ENCODE measurements at regions not wholly inside any gene's neighbourhood (a gene's known extent, or its start where the extent isn't known, plus 50 kb on each side); places are given as distances from the start of the nearest gene placed in this dataset.

DNA sequence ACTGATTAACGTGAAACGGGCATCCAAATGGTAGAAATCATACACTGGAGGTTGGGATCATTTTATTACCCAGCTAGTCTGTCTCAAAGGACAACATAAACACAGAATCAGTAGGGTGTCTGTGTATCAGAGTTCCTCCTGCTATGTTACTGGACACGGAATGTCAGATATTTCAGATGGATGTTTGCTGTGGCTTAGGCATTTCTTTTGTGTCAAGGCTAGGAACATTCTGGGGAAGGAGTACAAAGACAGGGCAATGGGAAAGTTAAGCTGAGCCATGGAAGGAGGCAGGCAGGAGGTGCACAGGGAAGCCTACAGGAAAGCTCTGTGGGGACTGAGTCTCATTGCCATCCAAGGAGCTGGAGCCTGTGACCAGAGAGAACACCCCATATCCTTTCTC is 254.6 kb downstream of the C12orf75 start:
- Histone ChIP-seq H3K36me3 (no peaks in the 10 kb centered on the region), H3K4me3 (no peak overlapping the region), H3K9me3 (peaks cover 0 to 4% (median 0%) of the 10 kb centered on the region in 11 donors), H3K4me1 (peaks cover 0 to 16% (median 0%) of the 10 kb centered on the region in 9 donors), H3K27ac (no peak overlapping the region), H3K27me3 (no peaks in the 10 kb centered on the region)
- DNase-seq (no peak), ATAC-seq (no peak)
- TF ChIP-seq CTCF (IDR thresholded peaks at IDR 0.05) = no peak
- intact Hi-C loops (cut with DNase I) = loop anchor here in 1 of 10 donors (10.0 kb wide), 1 partner anchor 120 kb away; no protein-coding TSS in a partner anchor
- 90 to 92% methylated on average over 3 of the region's 3 CpGs for WGBS, 2 donors

- no peak for TF ChIP-seq CTCF (IDR thresholded peaks at IDR 0.05)
- Histone ChIP-seq H3K27me3 (no peaks in the 10 kb centered on the region), H3K4me1 (peaks cover 0 to 16% (median 0%) of the 10 kb centered on the region in 9 donors), H3K9me3 (peaks cover 0 to 4% (median 0%) of the 10 kb centered on the region in 11 donors), H3K4me3 (no peak overlapping the region), H3K36me3 (no peaks in the 10 kb centered on the region), H3K27ac (peak overlapping the region in 5 of 10 donors; percentile 26 to 62 (median 45))
- intact Hi-C loops (cut with DNase I) = loop anchor here in 1 of 10 donors (10.0 kb wide), 1 partner anchor 122 kb away; no protein-coding TSS in a partner anchor
- DNase-seq (peak in 1 of 2 donors; percentile 14), ATAC-seq (peak in 6 of 8 donors; percentile 53 to 87 (median 77))
- 43 to 64% methylated on average over 5 of the region's 5 CpGs for WGBS, 2 donors
Observed at GRCh38 chr12:105587237-105587636, 256.7 kb downstream of the C12orf75 start.

DNA sequence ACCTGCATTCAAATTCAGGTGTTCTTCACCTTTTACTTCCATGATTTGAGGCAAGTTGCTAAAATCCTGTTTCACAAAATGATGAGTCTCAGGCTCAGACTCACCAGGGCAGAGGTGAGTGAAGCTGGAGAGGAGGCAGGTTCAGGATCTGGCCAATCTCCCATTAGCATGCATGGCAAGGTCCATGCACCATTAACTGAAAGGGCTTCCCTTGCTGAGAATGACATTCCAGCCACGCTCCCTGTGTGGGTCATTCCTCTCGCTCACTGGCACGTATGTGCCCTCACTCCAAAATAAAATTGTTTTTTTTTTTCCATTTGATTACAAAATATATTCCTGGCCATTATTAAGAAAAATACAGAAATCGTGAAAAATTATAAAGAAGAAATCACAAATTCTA is 257.6 kb downstream of the C12orf75 start:
- H3K4me1 ChIP-seq = peaks cover 0 to 16% (median 0%) of the 10 kb centered on the region in 9 donors
- H3K4me3 ChIP-seq = no peak overlapping the region
- ATAC-seq (no peak), DNase-seq (no peak)
- H3K27me3 ChIP-seq = no peaks in the 10 kb centered on the region
- no peak overlapping the region for H3K27ac ChIP-seq
- intact Hi-C loops (cut with DNase I) = loop anchor here in 1 of 10 donors (10.0 kb wide), 1 partner anchor 123 kb away; no protein-coding TSS in a partner anchor
- TF ChIP-seq CTCF (IDR thresholded peaks at IDR 0.05) = no peak
- 95 to 97% methylated on average over 4 of the region's 4 CpGs for WGBS, 2 donors
- H3K36me3 ChIP-seq = no peaks in the 10 kb centered on the region
- H3K9me3 ChIP-seq = peaks cover 0 to 4% (median 0%) of the 10 kb centered on the region in 11 donors

GRCh38 chr12:105590571-105590970 is 260.1 kb downstream of the C12orf75 start:
- Histone ChIP-seq H3K4me1 (peaks cover 0 to 16% (median 0%) of the 10 kb centered on the region in 9 donors), H3K27ac (no peak overlapping the region), H3K4me3 (no peak overlapping the region), H3K27me3 (no peaks in the 10 kb centered on the region), H3K9me3 (peaks cover 0 to 4% (median 0%) of the 10 kb centered on the region in 11 donors), H3K36me3 (no peaks in the 10 kb centered on the region)
- WGBS, 2 donors = 81 to 95% methylated on average over 1 of the region's 1 CpG
- no peak for DNase-seq
- TF ChIP-seq CTCF (IDR thresholded peaks at IDR 0.05) = no peak
- intact Hi-C loops (cut with DNase I) = no loop called here
- ATAC-seq = no peak

Data from heart right ventricle (tissue), 16 donors.